OCI-LY1 (cell line): ENCODE measurements at regions not wholly inside any gene's neighbourhood (a gene's known extent, or its start where the extent isn't known, plus 50 kb on each side); places are given as distances from the start of the nearest gene placed in this dataset.

Experiments used
- H2AFZ ChIP-seq: fragments of 200-600 bp; sonication (generic), shearing (Covaris generic); 2 replicates; pipeline ENCODE4 v1.6.0; 2014; ENCODE audit warnings: antibody characterized with exemption, mild to moderate bottlenecking, low read length
- H3F3A ChIP-seq: fragments of 200-600 bp; sonication (generic), shearing (Covaris generic); 2 replicates; pipeline ENCODE4 v1.6.0; 2014; ENCODE audit warnings: mild to moderate bottlenecking, antibody characterized with exemption, low read length, moderate library complexity; ENCODE audit not compliant: insufficient read depth
- H3K27ac ChIP-seq: fragments of 200-600 bp; sonication (generic); 2 replicates; pipeline ENCODE4 v1.5.1; 2014; ENCODE audit warnings: low read length, mixed run types, mild to moderate bottlenecking, low read depth; ENCODE audit not compliant: poor library complexity, severe bottlenecking
- H3K27me3 ChIP-seq: fragments of 200-600 bp; sonication (generic); 2 replicates; pipeline ENCODE4 v1.6.0; 2014; ENCODE audit warnings: antibody characterized with exemption, mild to moderate bottlenecking, low read length, moderate library complexity; ENCODE audit not compliant: insufficient read depth
- H3K36me3 ChIP-seq: fragments of 200-600 bp; sonication (generic); 2 replicates; pipeline ENCODE4 v1.6.1; 2014; ENCODE audit warnings: mild to moderate bottlenecking, antibody characterized with exemption, low read length, moderate library complexity, mixed read lengths; ENCODE audit not compliant: insufficient read depth
- H3K4me1 ChIP-seq: fragments of 200-600 bp; sonication (generic); 2 replicates; pipeline ENCODE4 v1.5.1; 2014; ENCODE audit warnings: mild to moderate bottlenecking, low read length, moderate library complexity; ENCODE audit not compliant: insufficient read depth, severe bottlenecking
- H3K4me2 ChIP-seq: fragments of 200-600 bp; sonication (generic), shearing (Covaris generic); 2 replicates; pipeline ENCODE4 v1.6.1; 2014; ENCODE audit warnings: low read length
- H3K4me3 ChIP-seq: fragments of 200-600 bp; sonication (generic); 2 replicates; pipeline ENCODE4 v1.5.1; 2014; ENCODE audit warnings: low read length, low read depth, mild to moderate bottlenecking, mixed read lengths; ENCODE audit not compliant: poor library complexity, severe bottlenecking
- H3K79me2 ChIP-seq: fragments of 200-600 bp; shearing (Covaris generic); 2 replicates; pipeline ENCODE4 v1.6.1; 2016; ENCODE audit warnings: mixed run types, low read length, mixed read lengths; ENCODE audit not compliant: insufficient read depth
- H3K9ac ChIP-seq: fragments of 200-600 bp; sonication (generic), shearing (Covaris generic); 2 replicates; pipeline ENCODE4 v1.6.1; 2014; ENCODE audit warnings: mild to moderate bottlenecking, low read length, mixed read lengths
- H3K9me2 ChIP-seq: fragments of 200-600 bp; sonication (generic), shearing (Covaris generic); 2 replicates; pipeline ENCODE4 v1.6.1; 2014; ENCODE audit warnings: low read depth, mild to moderate bottlenecking, low read length, mixed read lengths
- H3K9me3 ChIP-seq: fragments of 200-600 bp; shearing (Covaris generic); 2 replicates; pipeline ENCODE4 v1.6.1; 2014; ENCODE audit warnings: low read length, mixed read lengths
- H4K20me1 ChIP-seq: fragments of 200-600 bp; sonication (generic), shearing (Covaris generic); 2 replicates; pipeline ENCODE4 v1.6.0; 2016; ENCODE audit warnings: mild to moderate bottlenecking, low read length; ENCODE audit not compliant: insufficient read depth
- CTCF ChIP-seq: fragments of 200-600 bp; sonication (generic), shearing (Covaris generic); IDR thresholded peaks from 2 replicates; pipeline ENCODE4 v1.5.1; 2017; ENCODE audit warnings: mild to moderate bottlenecking, antibody characterized with exemption, low read length, moderate library complexity, mixed read lengths
- EZH2 ChIP-seq: fragments of 200-600 bp; sonication (generic), shearing (Covaris generic); IDR thresholded peaks from 2 replicates; pipeline ENCODE4 v1.8.0; 2017; ENCODE audit warnings: borderline replicate concordance, mixed run types, mild to moderate bottlenecking, antibody characterized with exemption, low read length, moderate library complexity, mixed read lengths

GRCh38 chr5:56581426-56581825, 233.9 kb upstream of the MAP3K1 start:
- Histone ChIP-seq H3F3A (no peaks in the 10 kb centered on the region), H3K27me3 (no peaks in the 10 kb centered on the region), H2AFZ (no peak overlapping the region), H3K36me3 (no peaks in the 10 kb centered on the region), H3K9me2 (no peaks in the 10 kb centered on the region), H3K4me2 (no peak overlapping the region), H4K20me1 (no peaks in the 10 kb centered on the region), H3K9me3 (no peaks in the 10 kb centered on the region), H3K4me3 (no peak overlapping the region), H3K79me2 (no peaks in the 10 kb centered on the region), H3K9ac (no peak overlapping the region), H3K27ac (no peak overlapping the region), H3K4me1 (peaks cover 8% of the 10 kb centered on the region)
- TF ChIP-seq EZH2 (no peak), CTCF (no peak)

- peaks cover 8% of the 10 kb centered on the region for H3K4me1 ChIP-seq
- H3K9me3 ChIP-seq, result no peaks in the 10 kb centered on the region
- H3K27me3 ChIP-seq, result no peaks in the 10 kb centered on the region
- H3K27ac ChIP-seq, result no peak overlapping the region
- no peaks in the 10 kb centered on the region for H3K79me2 ChIP-seq
- no peak overlapping the region for H3K9ac ChIP-seq
- H4K20me1 ChIP-seq, result no peaks in the 10 kb centered on the region
- no peak for TF ChIP-seq EZH2
- no peak for TF ChIP-seq CTCF
- no peaks in the 10 kb centered on the region for H3F3A ChIP-seq
- H3K4me2 ChIP-seq, result no peak overlapping the region
- no peaks in the 10 kb centered on the region for H3K9me2 ChIP-seq
- no peak overlapping the region for H3K4me3 ChIP-seq
- H3K36me3 ChIP-seq, result no peaks in the 10 kb centered on the region
- H2AFZ ChIP-seq, result no peak overlapping the region
Measured at GRCh38 chr5:56580864-56581263, 234.5 kb upstream of the MAP3K1 start.

- H3F3A ChIP-seq, result no peaks in the 10 kb centered on the region
- TF ChIP-seq EZH2 (no peak), CTCF (no peak)
- H3K4me2 ChIP-seq, result no peak overlapping the region
- no peaks in the 10 kb centered on the region for H3K9me3 ChIP-seq
- H3K79me2 ChIP-seq, result no peaks in the 10 kb centered on the region
- no peaks in the 10 kb centered on the region for H3K36me3 ChIP-seq
- no peaks in the 10 kb centered on the region for H4K20me1 ChIP-seq
- H3K4me1 ChIP-seq, result peaks cover 10% of the 10 kb centered on the region
- H3K4me3 ChIP-seq, result no peak overlapping the region
- H3K9me2 ChIP-seq, result no peaks in the 10 kb centered on the region
- H3K9ac ChIP-seq, result no peak overlapping the region
- no peak overlapping the region for H2AFZ ChIP-seq
- H3K27ac ChIP-seq, result no peak overlapping the region
- no peaks in the 10 kb centered on the region for H3K27me3 ChIP-seq
Measured at GRCh38 chr5:56575821-56576220, 239.5 kb upstream of the MAP3K1 start.
